Loucy (cell line): ENCODE measurements at regions not wholly inside any gene's neighbourhood (a gene's known extent, or its start where the extent isn't known, plus 50 kb on each side); places are given as distances from the start of the nearest gene placed in this dataset.

Experiments
- H2AFZ ChIP-seq: fragments of 200-600 bp; sonication (generic); 2 replicates; pipeline ENCODE4 v1.6.0; 2016; ENCODE audit warnings: antibody characterized with exemption, mild to moderate bottlenecking, low read length, moderate library complexity
- H3F3A ChIP-seq: fragments of 200-600 bp; 2 replicates; pipeline ENCODE4 v1.6.0; 2016; ENCODE audit warnings: antibody characterized with exemption, low read depth, mild to moderate bottlenecking
- H3K27me3 ChIP-seq: fragments of 200-600 bp; sonication (generic); 2 replicates; pipeline ENCODE4 v1.6.1; 2014; ENCODE audit warnings: low read length, mild to moderate bottlenecking; ENCODE audit not compliant: insufficient read depth, poor library complexity, severe bottlenecking
- H3K36me3 ChIP-seq: fragments of 200-600 bp; sonication (generic); 2 replicates; pipeline ENCODE4 v1.6.1; 2016; ENCODE audit warnings: low read length; ENCODE audit not compliant: insufficient read depth
- H3K4me1 ChIP-seq: fragments of 200-600 bp; sonication (generic); 2 replicates; pipeline ENCODE4 v1.5.1; 2014; ENCODE audit warnings: low read length, mild to moderate bottlenecking; ENCODE audit not compliant: insufficient read depth, poor library complexity, severe bottlenecking
- H3K4me2 ChIP-seq: fragments of 200-600 bp; sonication (generic); 2 replicates; pipeline ENCODE4 v1.6.0; 2014; ENCODE audit warnings: antibody characterized with exemption, low read length, low read depth, mild to moderate bottlenecking; ENCODE audit not compliant: poor library complexity, severe bottlenecking
- H3K4me3 ChIP-seq: fragments of 200-600 bp; sonication (generic); 2 replicates; pipeline ENCODE4 v1.5.1; 2014; ENCODE audit warnings: low read length, mild to moderate bottlenecking, mixed read lengths; ENCODE audit not compliant: poor library complexity, severe bottlenecking
- H3K79me2 ChIP-seq: fragments of 200-600 bp; sonication (generic); 2 replicates; pipeline ENCODE4 v1.6.1; 2014; ENCODE audit warnings: low read length; ENCODE audit not compliant: insufficient read depth
- H3K9ac ChIP-seq: fragments of 200-600 bp; sonication (generic); 2 replicates; pipeline ENCODE4 v1.6.0; 2014; ENCODE audit warnings: mild to moderate bottlenecking, low read depth, low read length, moderate library complexity; ENCODE audit not compliant: poor library complexity, severe bottlenecking
- H3K9me2 ChIP-seq: fragments of 200-600 bp; sonication (generic); replicated peaks from 2 replicates; pipeline ENCODE4 v1.6.1; 2016; ENCODE audit warnings: low read depth, low read length, mixed read lengths
- H3K9me3 ChIP-seq: fragments of 200-600 bp; sonication (generic); 2 replicates; pipeline ENCODE4 v1.6.1; 2014; ENCODE audit warnings: mild to moderate bottlenecking, antibody characterized with exemption, low read length, low read depth; ENCODE audit not compliant: insufficient read depth
- H4K20me1 ChIP-seq: fragments of 200-600 bp; sonication (generic); 2 replicates; pipeline ENCODE4 v1.6.0; 2014; ENCODE audit warnings: antibody characterized with exemption, low read length, mild to moderate bottlenecking; ENCODE audit not compliant: insufficient read depth, poor library complexity, severe bottlenecking
- EZH2phosphoT487 ChIP-seq: fragments of 200-600 bp; IDR thresholded peaks from 2 replicates; pipeline ENCODE4 v1.6.1; 2018; ENCODE audit warnings: antibody characterized with exemption, mild to moderate bottlenecking, moderate library complexity, borderline replicate concordance
- TF ChIP-seq, protein P1 (sequence below): fragments of 200-600 bp; sonication (generic); conservative IDR thresholded peaks from 2 replicates; pipeline ENCODE4 v1.5.1; 2014; ENCODE audit warnings: mild to moderate bottlenecking, antibody characterized with exemption, low read length

DNA sequence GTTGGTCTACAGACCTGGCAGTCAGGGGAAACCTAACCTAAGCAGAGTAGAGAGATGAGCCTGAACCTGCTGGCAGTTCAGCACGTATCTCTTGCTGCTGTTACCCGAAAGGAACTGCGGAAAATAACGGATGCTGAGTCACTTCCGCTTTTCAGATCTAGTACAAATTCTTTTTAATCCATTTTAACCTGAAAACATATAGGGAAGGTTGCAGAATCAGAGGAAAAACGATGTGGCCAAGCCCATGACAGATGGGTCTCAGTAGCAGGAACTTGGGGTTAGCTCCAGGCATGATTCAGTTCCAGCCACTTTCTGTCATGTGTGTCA is 120.7 kb upstream of the ADRA1D start:
- no peaks in the 10 kb centered on the region for H3K79me2 ChIP-seq

DNA sequence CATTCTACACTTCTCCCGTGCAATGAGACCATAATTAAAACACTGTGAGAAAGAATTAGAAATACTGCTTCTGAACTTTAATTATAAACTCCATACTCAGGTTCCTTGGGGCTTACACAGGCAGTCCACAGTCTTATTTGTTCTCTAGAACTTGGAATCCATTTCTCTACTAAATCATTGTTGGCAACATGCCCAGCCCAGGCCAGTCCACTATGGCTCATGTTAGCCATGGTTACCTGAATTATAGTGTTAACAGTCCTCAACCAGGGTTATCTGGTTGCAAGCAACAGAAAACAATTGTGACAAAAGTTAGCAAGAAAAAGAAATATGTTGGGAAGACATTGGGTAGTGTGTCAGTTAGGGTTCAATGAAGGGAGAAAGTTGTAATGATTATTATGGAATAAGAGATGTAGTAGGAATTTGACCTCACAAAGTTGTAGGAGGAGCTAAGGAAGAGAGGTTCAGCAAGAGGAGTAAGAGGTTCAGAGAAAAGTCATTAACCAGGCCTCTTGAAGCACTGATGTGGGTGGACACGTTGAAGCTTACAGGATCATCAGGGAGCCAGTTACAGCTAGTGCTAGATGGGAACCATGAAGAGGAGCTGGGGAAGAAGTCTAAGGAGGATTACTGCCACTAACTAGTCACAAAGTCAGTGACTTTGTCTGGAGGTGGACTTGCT is 120.2 kb upstream of the ADRA1D start:
- H3K4me3 ChIP-seq: no peak overlapping the region
- H4K20me1 ChIP-seq: no peaks in the 10 kb centered on the region
- H3K27me3 ChIP-seq: no peaks in the 10 kb centered on the region
- TF ChIP-seq EZH2phosphoT487: no peak
- TF ChIP-seq, protein P1, sequence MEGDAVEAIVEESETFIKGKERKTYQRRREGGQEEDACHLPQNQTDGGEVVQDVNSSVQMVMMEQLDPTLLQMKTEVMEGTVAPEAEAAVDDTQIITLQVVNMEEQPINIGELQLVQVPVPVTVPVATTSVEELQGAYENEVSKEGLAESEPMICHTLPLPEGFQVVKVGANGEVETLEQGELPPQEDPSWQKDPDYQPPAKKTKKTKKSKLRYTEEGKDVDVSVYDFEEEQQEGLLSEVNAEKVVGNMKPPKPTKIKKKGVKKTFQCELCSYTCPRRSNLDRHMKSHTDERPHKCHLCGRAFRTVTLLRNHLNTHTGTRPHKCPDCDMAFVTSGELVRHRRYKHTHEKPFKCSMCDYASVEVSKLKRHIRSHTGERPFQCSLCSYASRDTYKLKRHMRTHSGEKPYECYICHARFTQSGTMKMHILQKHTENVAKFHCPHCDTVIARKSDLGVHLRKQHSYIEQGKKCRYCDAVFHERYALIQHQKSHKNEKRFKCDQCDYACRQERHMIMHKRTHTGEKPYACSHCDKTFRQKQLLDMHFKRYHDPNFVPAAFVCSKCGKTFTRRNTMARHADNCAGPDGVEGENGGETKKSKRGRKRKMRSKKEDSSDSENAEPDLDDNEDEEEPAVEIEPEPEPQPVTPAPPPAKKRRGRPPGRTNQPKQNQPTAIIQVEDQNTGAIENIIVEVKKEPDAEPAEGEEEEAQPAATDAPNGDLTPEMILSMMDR: no peak
- H3K36me3 ChIP-seq: no peaks in the 10 kb centered on the region
- H2AFZ ChIP-seq: no peak overlapping the region
- H3K9me2 ChIP-seq: no peaks in the 10 kb centered on the region
- no peaks in the 10 kb centered on the region for H3F3A ChIP-seq
- H3K4me2 ChIP-seq: no peak overlapping the region
- H3K4me1 ChIP-seq: no peaks in the 10 kb centered on the region
- no peaks in the 10 kb centered on the region for H3K79me2 ChIP-seq
- H3K9ac ChIP-seq: no peak overlapping the region
- H3K9me3 ChIP-seq: no peaks in the 10 kb centered on the region

More for the DNA sequence above, 120.7 kb upstream of the ADRA1D start:
- no peak overlapping the region for H3K4me2 ChIP-seq
- no peak overlapping the region for H3K4me3 ChIP-seq
- no peaks in the 10 kb centered on the region for H4K20me1 ChIP-seq
- no peaks in the 10 kb centered on the region for H3K27me3 ChIP-seq
- H3K4me1 ChIP-seq: no peaks in the 10 kb centered on the region
- no peaks in the 10 kb centered on the region for H3F3A ChIP-seq
- H3K9ac ChIP-seq: no peak overlapping the region
- no peaks in the 10 kb centered on the region for H3K9me2 ChIP-seq
- TF ChIP-seq EZH2phosphoT487: no peak
- TF ChIP-seq, protein P1: no peak
- no peaks in the 10 kb centered on the region for H3K9me3 ChIP-seq
- H2AFZ ChIP-seq: no peak overlapping the region
- H3K36me3 ChIP-seq: no peaks in the 10 kb centered on the region

DNA sequence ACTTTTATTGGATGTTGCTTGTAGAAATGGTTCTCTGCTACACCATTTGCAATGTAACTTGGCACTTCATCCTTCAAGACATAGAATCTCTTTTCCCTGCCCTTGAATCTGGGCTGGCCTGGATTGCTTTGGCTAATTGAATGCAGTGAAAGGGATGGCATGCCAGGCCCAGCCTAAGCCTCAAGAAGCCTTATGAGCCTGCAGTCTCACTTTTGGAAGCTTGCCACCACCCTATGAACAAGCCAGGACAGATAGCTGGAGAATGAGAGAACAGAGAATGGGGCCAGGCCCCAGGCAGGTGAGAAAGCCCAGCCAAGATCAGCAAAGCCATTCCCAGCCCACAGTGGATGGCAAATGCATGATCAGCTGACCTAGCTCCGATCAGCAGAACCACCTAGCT is 117.0 kb upstream of the ADRA1D start:
- H4K20me1 ChIP-seq: no peaks in the 10 kb centered on the region
- H3K36me3 ChIP-seq: no peaks in the 10 kb centered on the region
- H2AFZ ChIP-seq: no peak overlapping the region
- no peak overlapping the region for H3K4me3 ChIP-seq
- no peaks in the 10 kb centered on the region for H3K27me3 ChIP-seq
- no peaks in the 10 kb centered on the region for H3K4me1 ChIP-seq
- H3F3A ChIP-seq: no peaks in the 10 kb centered on the region
- no peak for TF ChIP-seq EZH2phosphoT487
- H3K4me2 ChIP-seq: no peak overlapping the region
- H3K9me3 ChIP-seq: no peaks in the 10 kb centered on the region
- H3K9me2 ChIP-seq: no peaks in the 10 kb centered on the region
- no peaks in the 10 kb centered on the region for H3K79me2 ChIP-seq
- no peak overlapping the region for H3K9ac ChIP-seq

DNA sequence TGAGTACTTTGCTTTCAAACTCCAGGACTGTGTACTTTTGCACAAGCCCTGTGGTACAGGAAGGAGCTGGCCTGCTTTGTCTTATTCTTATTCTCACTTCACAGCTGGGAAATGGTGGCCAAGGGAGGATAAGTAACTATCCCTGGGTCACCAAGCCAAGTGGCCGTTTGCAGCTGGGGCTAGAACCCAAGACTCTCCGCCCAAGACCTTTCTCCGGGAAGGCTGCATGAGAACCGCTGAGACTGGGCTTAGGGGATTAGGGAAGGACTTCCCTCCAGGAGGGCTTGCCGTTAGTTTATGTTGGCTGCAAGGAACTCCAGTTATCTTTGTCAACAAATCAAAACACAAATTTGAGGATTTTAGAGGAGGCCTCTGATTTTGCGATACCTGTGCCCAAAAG is 109.5 kb upstream of the ADRA1D start:
- no peak overlapping the region for H3K4me3 ChIP-seq
- H3K9me2 ChIP-seq: no peaks in the 10 kb centered on the region
- no peak overlapping the region for H3K4me2 ChIP-seq
- H3K79me2 ChIP-seq: no peaks in the 10 kb centered on the region
- no peaks in the 10 kb centered on the region for H3K27me3 ChIP-seq
- no peak overlapping the region for H3K9ac ChIP-seq
- no peak overlapping the region for H2AFZ ChIP-seq
- no peaks in the 10 kb centered on the region for H3K4me1 ChIP-seq
- H3K36me3 ChIP-seq: no peaks in the 10 kb centered on the region
- no peaks in the 10 kb centered on the region for H4K20me1 ChIP-seq
- no peaks in the 10 kb centered on the region for H3F3A ChIP-seq
- no peak for TF ChIP-seq EZH2phosphoT487
- TF ChIP-seq, protein P1: no peak
- no peaks in the 10 kb centered on the region for H3K9me3 ChIP-seq
